Adrenal gland (tissue), 5 donors: ENCODE measurements at regions not wholly inside any gene's neighbourhood (a gene's known extent, or its start where the extent isn't known, plus 50 kb on each side); places are given as distances from the start of the nearest gene placed in this dataset.
"Not testable (repeated sequence)": the region's sequence is repeated elsewhere in the genome, so short reads cannot be mapped to it uniquely, and the experiment has no call there.

Experiments
- CTCF ChIP-seq, 6 experiments: fragments of 450-650 bp in 4 of 6; fragments of 200-600 bp in 2 of 6; sonication (generic) in 1 of 6; IDR thresholded peaks; 1 replicate in 5 of 6; 2 replicates in 1 of 6; pipeline versions ENCODE4 v1.5.1 to v1.8.0; 2016 to 2021; ENCODE audit warnings: antibody characterized with exemption in 6 of 6, mild to moderate bottlenecking in 2 of 6, moderate library complexity in 1 of 6
- POLR2A ChIP-seq, 2 donors: fragments of 450-650 bp; IDR thresholded peaks; one replicate each; pipeline ENCODE4 v1.6.1; 2017; ENCODE audit warnings: antibody characterized with exemption in 2 of 2, mild to moderate bottlenecking in 2 of 2, moderate library complexity in 1 of 2
- donor health status: DM: no; HTN: no; CAD: no.

- TF ChIP-seq CTCF, POLR2A (IDR thresholded peaks at IDR 0.05): not testable (repeated sequence)
These were observed 79.7 kb upstream of the RASGRP1 start for GRCh38 chr15:38644353-38644752.
